Prostate gland (tissue), 2 donors: ENCODE measurements at regions not wholly inside any gene's neighbourhood (a gene's known extent, or its start where the extent isn't known, plus 50 kb on each side); places are given as distances from the start of the nearest gene placed in this dataset.

ENCODE experiments used
- DNase-seq: peaks from one replicate; pipeline ENCODE4 v3.0.0-alpha.2; 2019; ENCODE audit warnings: low spot score
- H3K27ac ChIP-seq, 2 donors: fragments of 200-600 bp; sonication (generic); 2 replicates each; pipeline ENCODE4 v1.5.1; 2017 to 2019
- H3K27me3 ChIP-seq: fragments of 200-600 bp; sonication (generic); replicated peaks from 2 replicates; pipeline ENCODE4 v1.5.1; 2019; ENCODE audit not compliant: insufficient read depth
- H3K36me3 ChIP-seq, 2 donors: fragments of 200-600 bp; sonication (generic); 1 replicate in 1 of 2; 2 replicates in 1 of 2; pipeline versions ENCODE4 v1.5.1 to v1.8.1; 2017 to 2019
- H3K4me1 ChIP-seq: fragments of 200-600 bp; sonication (generic); replicated peaks from 2 replicates; pipeline ENCODE4 v1.5.1; 2019
- H3K4me3 ChIP-seq, 2 donors: fragments of 200-600 bp; sonication (generic); 2 replicates each; pipeline ENCODE4 v1.5.1; 2017 to 2019
- H3K9me3 ChIP-seq: fragments of 200-600 bp; sonication (generic); 2 replicates; pipeline ENCODE4 v1.5.1; 2017
- POLR2A ChIP-seq: fragments of 450-650 bp; IDR thresholded peaks from one replicate; pipeline ENCODE4 v1.6.1; 2016; ENCODE audit warnings: antibody characterized with exemption, mild to moderate bottlenecking
- POLR2AphosphoS5 ChIP-seq: sonication (generic); formaldehyde crosslinking; IDR thresholded peaks from one replicate; pipeline ENCODE4 v1.6.1; 2017; ENCODE audit warnings: antibody characterized with exemption
- whole genome bisulfite sequencing: methylation state at CpG from one replicate; pipeline ENCODE4 v1.1.5; 2018; 5-methylcytosine and 5-hydroxymethylcytosine counted together
- intact Hi-C: fragments of 100-400 bp; cut with DNase I; formaldehyde crosslinking; loops from one replicate; pipeline ENCODE4 v1.14.2; 2022
- TF ChIP-seq, protein P1 (sequence below), 4 experiments: fragments of 200-600 bp in 2 of 4; fragments of 450-650 bp in 2 of 4; sonication (generic) in 2 of 4; IDR thresholded peaks; 1 replicate in 3 of 4; 2 replicates in 1 of 4; pipeline ENCODE4 v1.5.1; 2016 to 2019; ENCODE audit warnings: antibody characterized with exemption in 4 of 4, mild to moderate bottlenecking in 2 of 4, moderate library complexity in 2 of 4

DNA sequence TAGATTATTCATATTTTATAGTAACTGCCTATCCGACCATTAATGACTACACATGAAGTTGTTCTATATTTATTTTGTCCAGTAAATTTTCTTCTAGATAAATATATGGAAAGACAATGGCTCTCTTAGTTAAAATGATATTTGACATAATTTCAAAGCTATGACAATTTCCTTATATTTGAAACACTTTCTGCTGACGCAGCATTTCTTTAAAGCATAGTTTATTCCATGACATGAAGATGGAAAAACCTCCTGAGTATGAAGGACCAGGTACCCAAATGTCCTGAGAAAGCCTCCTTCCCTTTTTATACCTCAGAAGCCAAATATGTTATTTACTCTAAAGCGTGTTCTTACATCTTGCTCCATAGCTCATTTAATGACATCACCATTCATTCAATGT is 831.6 kb downstream of the EFNB2 start:
- Histone ChIP-seq H3K27me3 (no peaks in the 10 kb centered on the region), H3K36me3 (no peaks in the 10 kb centered on the region), H3K4me3 (no peak overlapping the region), H3K9me3 (no peaks in the 10 kb centered on the region), H3K4me1 (no peaks in the 10 kb centered on the region), H3K27ac (no peak overlapping the region)
- 93% methylated on average over 3 of the region's 3 CpGs for WGBS
- TF ChIP-seq, protein P1, sequence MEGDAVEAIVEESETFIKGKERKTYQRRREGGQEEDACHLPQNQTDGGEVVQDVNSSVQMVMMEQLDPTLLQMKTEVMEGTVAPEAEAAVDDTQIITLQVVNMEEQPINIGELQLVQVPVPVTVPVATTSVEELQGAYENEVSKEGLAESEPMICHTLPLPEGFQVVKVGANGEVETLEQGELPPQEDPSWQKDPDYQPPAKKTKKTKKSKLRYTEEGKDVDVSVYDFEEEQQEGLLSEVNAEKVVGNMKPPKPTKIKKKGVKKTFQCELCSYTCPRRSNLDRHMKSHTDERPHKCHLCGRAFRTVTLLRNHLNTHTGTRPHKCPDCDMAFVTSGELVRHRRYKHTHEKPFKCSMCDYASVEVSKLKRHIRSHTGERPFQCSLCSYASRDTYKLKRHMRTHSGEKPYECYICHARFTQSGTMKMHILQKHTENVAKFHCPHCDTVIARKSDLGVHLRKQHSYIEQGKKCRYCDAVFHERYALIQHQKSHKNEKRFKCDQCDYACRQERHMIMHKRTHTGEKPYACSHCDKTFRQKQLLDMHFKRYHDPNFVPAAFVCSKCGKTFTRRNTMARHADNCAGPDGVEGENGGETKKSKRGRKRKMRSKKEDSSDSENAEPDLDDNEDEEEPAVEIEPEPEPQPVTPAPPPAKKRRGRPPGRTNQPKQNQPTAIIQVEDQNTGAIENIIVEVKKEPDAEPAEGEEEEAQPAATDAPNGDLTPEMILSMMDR (IDR thresholded peaks at IDR 0.05) = no peak
- TF ChIP-seq POLR2A = no peak
- no peak for TF ChIP-seq POLR2AphosphoS5
- DNase-seq = no peak
- intact Hi-C loops = no loop called here

DNA sequence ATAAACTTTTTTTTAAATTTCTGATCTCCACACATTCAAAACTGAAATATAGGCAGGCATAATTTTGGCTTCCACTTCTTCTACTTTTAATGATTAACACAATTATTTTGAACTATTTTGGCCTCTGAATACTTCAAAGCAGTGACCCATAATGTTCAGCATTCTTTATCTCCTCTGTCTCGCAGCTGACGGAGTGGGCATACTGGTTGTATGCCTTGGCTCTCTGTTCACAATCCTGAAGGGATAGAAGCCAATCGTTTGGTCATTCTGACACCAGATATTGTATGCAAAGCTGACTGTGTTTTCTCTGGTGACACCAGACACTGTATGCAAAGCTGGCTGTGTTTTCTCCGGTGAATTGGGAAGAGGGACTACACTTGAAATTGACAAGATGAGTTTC is 833.0 kb downstream of the EFNB2 start:
- WGBS = 30% methylated on average over 4 of the region's 4 CpGs
- no peaks in the 10 kb centered on the region for H3K27me3 ChIP-seq
- no peaks in the 10 kb centered on the region for H3K36me3 ChIP-seq
- no peaks in the 10 kb centered on the region for H3K4me1 ChIP-seq
- DNase-seq = no peak
- intact Hi-C loops = no loop called here
- H3K9me3 ChIP-seq = no peaks in the 10 kb centered on the region
- no peak overlapping the region for H3K4me3 ChIP-seq
- no peak overlapping the region for H3K27ac ChIP-seq
- TF ChIP-seq POLR2AphosphoS5 = no peak
- TF ChIP-seq, protein P1 (IDR thresholded peaks at IDR 0.05) = no peak
- TF ChIP-seq POLR2A = no peak

DNA sequence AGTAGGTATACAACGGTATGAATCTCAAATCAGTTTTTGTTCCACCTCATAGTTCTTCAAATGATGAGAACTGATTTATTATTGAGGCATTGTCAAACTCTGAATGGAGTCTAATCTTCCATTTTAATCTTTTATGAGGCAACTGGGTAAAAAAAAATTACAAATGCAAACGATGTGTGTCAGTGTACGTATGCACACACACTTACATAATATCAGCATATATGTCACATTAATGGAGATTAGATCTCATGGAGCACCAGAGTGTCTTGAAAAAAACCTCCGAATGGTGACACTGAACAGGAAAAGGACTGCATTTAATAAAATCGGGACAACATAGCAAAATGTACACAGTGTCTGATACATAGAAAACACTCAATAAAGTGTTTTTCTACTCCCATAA is 842.7 kb downstream of the EFNB2 start:
- intact Hi-C loops = no loop called here
- no peak overlapping the region for H3K27ac ChIP-seq
- H3K36me3 ChIP-seq = no peaks in the 10 kb centered on the region
- 42% methylated on average over 5 of the region's 5 CpGs for WGBS
- no peaks in the 10 kb centered on the region for H3K4me1 ChIP-seq
- no peak for DNase-seq
- no peaks in the 10 kb centered on the region for H3K9me3 ChIP-seq
- H3K4me3 ChIP-seq = no peak overlapping the region
- TF ChIP-seq, protein P1 (IDR thresholded peaks at IDR 0.05) = no peak
- TF ChIP-seq POLR2AphosphoS5 (no peak), POLR2A (no peak)
- no peaks in the 10 kb centered on the region for H3K27me3 ChIP-seq

DNA sequence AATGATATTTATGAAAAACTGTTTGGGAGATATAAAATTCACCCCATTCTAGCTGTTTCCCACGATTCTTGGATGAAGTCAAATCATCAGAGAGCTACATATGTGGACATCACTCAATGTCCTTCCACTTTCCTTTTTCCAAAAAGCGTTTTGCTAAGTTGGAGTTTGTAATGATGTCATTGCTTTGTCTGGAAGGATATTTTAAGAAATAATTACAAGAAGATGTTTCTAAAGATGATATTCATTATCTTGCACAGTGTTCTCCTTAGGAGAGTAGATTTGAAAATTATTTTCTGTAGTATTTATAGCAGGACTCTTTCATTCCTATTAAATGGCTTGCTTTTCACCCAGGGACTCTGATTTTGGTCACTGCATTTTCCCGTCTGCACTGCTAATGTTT is 851.2 kb downstream of the EFNB2 start:
- Histone ChIP-seq H3K4me1 (no peaks in the 10 kb centered on the region), H3K27ac (no peak overlapping the region), H3K36me3 (no peaks in the 10 kb centered on the region), H3K27me3 (no peaks in the 10 kb centered on the region), H3K4me3 (no peak overlapping the region), H3K9me3 (no peaks in the 10 kb centered on the region)
- 87% methylated on average over 3 of the region's 3 CpGs for WGBS
- DNase-seq = no peak
- TF ChIP-seq, protein P1 (IDR thresholded peaks at IDR 0.05) = no peak
- no peak for TF ChIP-seq POLR2AphosphoS5
- intact Hi-C loops = no loop called here

DNA sequence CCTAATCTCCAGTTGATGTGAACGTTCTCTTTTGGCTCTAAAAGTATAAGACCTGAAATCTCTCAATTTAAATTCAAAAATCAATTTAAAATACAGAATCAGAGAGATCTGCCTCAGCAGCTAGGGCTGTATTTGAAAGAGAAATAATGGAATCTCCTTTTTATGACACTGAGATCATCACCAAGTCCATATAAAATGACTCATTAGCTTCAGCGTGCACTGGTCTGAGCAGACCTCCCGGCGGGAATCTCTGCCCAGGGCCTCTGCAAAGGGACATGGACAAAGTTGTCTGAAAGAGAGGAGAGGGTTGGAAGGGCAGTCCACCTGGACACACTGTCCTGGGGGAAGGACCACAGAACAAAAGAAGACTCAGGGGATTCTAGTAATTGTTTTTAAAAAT is 855.6 kb downstream of the EFNB2 start:
- intact Hi-C loops = no loop called here
- WGBS = 70% methylated on average over 4 of the region's 4 CpGs
- TF ChIP-seq POLR2AphosphoS5 (no peak), POLR2A (no peak)
- TF ChIP-seq, protein P1 (IDR thresholded peaks at IDR 0.05) = no peak
- Histone ChIP-seq H3K27ac (no peak overlapping the region), H3K4me3 (no peak overlapping the region), H3K36me3 (no peaks in the 10 kb centered on the region), H3K4me1 (no peaks in the 10 kb centered on the region), H3K9me3 (no peaks in the 10 kb centered on the region), H3K27me3 (no peaks in the 10 kb centered on the region)
- DNase-seq = no peak
